ENCODE measurements at regions not wholly inside any gene's neighbourhood (a gene's known extent, or its start where the extent isn't known, plus 50 kb on each side); places are given as distances from the start of the nearest gene placed in this dataset.
"Not testable (repeated sequence)": the region's sequence is repeated elsewhere in the genome, so short reads cannot be mapped to it uniquely, and the experiment has no call there.

- DNase-seq (ENCODE audit: low read depth) = peak; percentile 37
- peak; percentile 55 for TF ChIP-seq CTCF (IDR thresholded peaks at IDR 0.05; ENCODE audit: insufficient read depth, low read depth, low read length, missing control alignments)
Measured at GRCh38 chr9:104386425-104387069, 117.5 kb upstream of the OR13F1 start.

GRCh38 chr9:104388071-104388470 lies 116.0 kb upstream of the OR13F1 start:
- H3K4me3 ChIP-seq (ENCODE audit: low read depth, low read length) = no peak overlapping the region
- no peak for TF ChIP-seq CTCF (IDR thresholded peaks at IDR 0.05; ENCODE audit: insufficient read depth, low read depth, low read length, missing control alignments)
- DNase-seq (ENCODE audit: low read depth) = no peak

More at GRCh38 chr9:104386425-104387069, 117.5 kb upstream of the OR13F1 start:
- no peak overlapping the region for H3K4me3 ChIP-seq (ENCODE audit: low read depth, low read length)

- DNase-seq (ENCODE audit: low read depth) = no peak
- TF ChIP-seq CTCF (IDR thresholded peaks at IDR 0.05; ENCODE audit: insufficient read depth, low read depth, low read length, missing control alignments) = no peak
- no peak overlapping the region for H3K4me3 ChIP-seq (ENCODE audit: low read depth, low read length)
Measured at GRCh38 chr9:104389341-104389740, 114.7 kb upstream of the OR13F1 start.

- H3K4me3 ChIP-seq (ENCODE audit: low read depth, low read length) = not testable (repeated sequence)
- DNase-seq (ENCODE audit: low read depth) = peak; percentile 4
Measured at GRCh38 chr9:104394901-104395300, 109.2 kb upstream of the OR13F1 start.

GRCh38 chr9:104412238-104412637 lies 91.8 kb upstream of the OR13F1 start:
- no peak for DNase-seq (ENCODE audit: low read depth)
- H3K4me3 ChIP-seq (ENCODE audit: low read depth, low read length) = no peak overlapping the region
- TF ChIP-seq CTCF (IDR thresholded peaks at IDR 0.05; ENCODE audit: insufficient read depth, low read depth, low read length, missing control alignments) = no peak

GRCh38 chr9:104416470-104416869 lies 87.6 kb upstream of the OR13F1 start:
- no peak overlapping the region for H3K4me3 ChIP-seq (ENCODE audit: low read depth, low read length)
- no peak for TF ChIP-seq CTCF (IDR thresholded peaks at IDR 0.05; ENCODE audit: insufficient read depth, low read depth, low read length, missing control alignments)
- no peak for DNase-seq (ENCODE audit: low read depth)

- H3K4me3 ChIP-seq (ENCODE audit: low read depth, low read length) = no peak overlapping the region
- TF ChIP-seq CTCF (IDR thresholded peaks at IDR 0.05; ENCODE audit: insufficient read depth, low read depth, low read length, missing control alignments) = no peak
- no peak for DNase-seq (ENCODE audit: low read depth)
Measured at GRCh38 chr9:104417296-104417695, 86.8 kb upstream of the OR13F1 start.
